ENCODE measurements at regions not wholly inside any gene's neighbourhood (a gene's known extent, or its start where the extent isn't known, plus 50 kb on each side); places are given as distances from the start of the nearest gene placed in this dataset.

DNA sequence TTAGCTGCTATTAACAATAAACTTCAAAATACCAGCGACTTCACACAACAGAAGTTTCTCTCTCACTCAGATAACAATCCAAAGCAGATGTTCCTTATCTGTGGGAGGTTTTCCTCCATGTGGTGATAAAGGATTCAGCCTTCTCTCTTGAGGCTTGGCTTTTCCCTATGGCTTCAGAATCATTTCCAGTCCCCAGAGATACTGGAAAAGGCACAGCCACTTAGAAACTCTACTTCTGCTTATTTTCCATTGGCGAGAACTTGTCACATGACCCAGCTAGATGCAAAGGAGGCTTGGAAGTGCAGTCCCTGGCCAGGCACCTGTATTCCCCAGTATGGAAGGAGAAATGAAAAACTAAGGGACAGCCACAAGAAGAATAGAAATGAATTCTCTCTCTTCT, 344.8 kb downstream of the MTX2 start:
- DNase-seq, result no peak

DNA sequence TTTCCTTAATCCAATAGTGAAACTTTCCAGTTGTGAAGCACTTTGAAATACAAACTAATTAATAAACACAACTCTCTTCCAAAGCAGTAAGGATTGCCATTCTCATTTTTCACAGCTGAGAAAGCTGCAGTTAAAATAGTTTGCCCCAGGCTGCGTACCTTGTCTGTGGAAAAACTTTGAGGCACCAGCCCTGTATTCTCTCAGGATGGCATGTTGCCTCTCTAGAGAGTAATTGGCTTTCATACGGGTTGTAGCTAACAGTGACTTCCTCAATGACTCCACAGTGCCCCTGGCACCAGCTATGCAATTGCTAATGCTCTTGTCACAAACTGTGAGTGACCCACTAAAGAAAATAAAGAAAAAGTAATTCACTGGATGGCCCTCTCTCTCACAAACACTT, 345.7 kb downstream of the MTX2 start:
- DNase-seq, result no peak

DNA sequence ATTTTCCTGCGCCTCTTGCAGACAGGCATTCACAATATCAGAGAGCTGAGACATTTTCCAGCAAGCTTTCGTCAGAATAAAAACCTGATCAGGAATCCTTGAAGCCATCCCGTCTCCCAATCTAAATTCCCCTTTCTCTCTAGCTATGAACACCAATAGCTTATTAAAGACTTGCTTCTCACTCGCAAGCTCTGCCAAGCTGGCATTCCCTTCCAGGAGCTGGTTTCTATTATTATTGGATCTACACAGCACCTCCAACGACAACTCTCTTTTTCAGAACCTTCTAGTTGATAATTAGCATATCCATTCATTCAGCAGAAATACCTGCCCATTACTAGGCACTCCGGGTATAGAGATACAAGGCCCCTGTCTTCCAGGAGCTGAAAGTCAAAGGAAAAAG, 350.3 kb downstream of the MTX2 start:
- DNase-seq, result no peak

DNA sequence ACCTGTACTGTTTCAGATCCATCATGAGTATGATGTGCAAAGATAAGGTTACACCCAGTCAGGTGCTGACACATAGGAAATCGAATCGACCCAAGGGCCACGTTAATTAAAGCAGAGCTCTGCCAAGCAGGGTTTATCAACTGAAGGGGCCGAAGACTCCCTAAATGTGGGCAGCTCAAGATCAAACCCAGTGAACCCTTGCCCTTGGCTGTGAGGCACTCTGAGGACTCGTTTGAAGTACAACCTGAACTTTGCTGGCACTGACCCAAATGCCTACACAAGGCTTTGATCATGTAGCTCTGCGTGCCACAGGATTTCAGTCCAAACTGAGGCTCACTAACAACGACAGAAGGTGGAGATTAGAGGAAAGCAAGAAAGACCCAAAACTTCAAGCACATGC, 352.1 kb downstream of the MTX2 start:
- DNase-seq, result no peak

DNA sequence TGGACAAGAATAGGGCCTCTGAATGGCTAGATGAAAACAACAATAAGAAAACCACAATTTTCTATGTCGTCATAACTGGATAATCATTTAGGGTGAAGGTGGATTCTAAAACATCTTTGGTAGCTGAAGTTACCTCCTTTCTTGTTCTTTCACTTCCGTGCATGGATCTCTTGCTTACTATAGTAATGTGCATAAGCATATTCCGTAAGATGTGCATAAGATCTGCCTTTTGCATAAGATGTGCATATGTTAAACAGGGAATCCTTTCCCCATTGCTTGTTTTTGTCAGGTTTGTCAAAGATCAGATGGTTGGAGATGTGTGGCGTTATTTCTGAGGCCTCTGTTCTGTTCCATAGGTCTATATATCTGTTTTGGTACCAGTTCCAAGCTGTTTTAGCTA, 353.6 kb downstream of the MTX2 start:
- DNase-seq, result no peak

DNA sequence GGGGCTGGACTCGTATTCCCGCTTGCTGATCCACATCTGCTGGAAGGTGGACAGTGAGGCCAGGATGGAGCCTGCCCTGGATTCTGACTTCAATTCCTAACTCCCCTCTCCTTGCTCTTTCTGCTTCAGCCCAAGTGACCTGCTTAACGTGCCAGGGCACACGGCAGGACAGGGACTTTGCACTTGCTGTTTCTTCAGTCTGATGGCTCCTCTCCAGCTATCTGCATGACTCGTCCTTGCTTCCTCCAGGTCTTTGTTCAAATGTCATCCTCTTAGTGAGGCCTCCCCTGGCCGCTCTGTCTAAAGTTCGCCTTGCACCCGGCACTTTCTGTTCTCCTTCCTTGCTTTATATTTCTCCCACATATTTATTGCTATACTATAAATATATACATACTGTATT, 357.6 kb downstream of the MTX2 start:
- DNase-seq, result no peak

DNA sequence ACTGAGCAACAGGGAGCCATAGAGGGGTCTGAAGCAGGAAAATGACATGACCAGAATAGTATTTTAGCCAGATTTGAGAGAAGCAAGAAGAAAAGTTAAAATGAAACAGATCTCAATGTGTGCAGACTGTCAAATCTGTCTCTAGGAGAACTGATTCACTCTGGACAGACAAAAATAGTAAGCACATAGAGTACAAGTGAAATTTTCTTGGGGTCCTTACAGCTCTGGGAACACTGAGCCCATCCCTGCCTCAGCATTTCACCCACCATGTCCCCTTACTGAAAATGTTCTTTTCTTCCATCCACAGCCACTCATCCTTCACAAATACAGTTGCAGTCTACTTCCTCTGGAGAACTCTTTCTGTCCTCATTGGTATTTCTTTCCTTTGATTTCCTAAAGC, 359.2 kb downstream of the MTX2 start:
- no peak for DNase-seq

DNA sequence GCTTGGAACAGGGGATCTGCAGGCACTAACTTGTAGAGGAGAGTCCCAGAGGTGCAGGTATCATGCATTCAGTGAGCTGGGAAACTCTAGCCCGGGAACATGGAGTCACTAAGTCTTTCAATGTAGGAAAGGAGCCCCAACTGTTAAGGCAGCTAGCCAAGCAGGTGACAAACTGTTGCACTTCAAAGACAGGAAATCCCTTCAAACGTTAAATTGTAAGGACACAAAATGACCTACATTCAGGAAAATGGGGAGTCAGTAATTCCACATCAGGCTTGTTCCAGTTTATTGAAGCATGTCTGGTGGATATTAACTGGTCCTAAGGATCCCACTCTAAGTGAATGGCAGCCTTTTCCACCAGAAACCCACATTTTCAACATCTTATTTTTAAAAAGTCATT, 364.5 kb downstream of the MTX2 start:
- no peak for DNase-seq

DNA sequence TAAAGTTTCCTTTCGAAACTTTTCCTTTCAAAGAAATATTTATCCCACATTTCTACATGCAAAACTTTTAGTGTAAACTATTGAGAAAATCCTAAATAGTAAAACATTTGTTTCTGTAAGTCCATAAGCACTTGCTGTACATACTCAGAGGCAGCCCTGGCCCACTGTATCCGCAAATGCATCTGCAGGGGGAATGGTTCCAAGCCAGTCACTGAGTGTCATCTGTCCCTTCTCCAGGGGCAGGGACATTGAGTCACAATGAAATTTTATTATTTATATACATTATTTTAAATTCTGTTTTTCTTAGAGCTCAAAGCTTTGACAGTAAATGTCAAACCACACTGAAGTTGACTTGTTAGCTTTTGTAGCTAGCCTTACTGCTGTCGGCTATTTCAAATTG, 367.2 kb downstream of the MTX2 start:
- DNase-seq, result no peak

DNA sequence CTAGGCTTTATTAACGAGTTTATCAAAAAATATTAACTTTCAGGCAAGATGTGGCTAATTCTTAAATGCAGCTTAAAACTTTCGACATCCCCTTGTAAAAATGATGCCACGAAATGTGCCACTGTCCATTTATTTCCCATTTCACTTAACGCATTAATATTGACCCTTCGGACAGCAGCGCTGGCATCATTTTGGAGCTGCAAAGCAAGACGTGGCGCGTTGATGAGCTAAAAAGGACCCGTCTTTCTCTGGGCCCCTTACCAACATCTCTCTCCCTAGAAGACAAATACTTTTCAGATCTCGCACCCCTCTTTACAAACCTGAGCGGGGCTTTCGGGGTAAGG, 367.9 kb downstream of the MTX2 start:
- DNase-seq, result no peak

DNA sequence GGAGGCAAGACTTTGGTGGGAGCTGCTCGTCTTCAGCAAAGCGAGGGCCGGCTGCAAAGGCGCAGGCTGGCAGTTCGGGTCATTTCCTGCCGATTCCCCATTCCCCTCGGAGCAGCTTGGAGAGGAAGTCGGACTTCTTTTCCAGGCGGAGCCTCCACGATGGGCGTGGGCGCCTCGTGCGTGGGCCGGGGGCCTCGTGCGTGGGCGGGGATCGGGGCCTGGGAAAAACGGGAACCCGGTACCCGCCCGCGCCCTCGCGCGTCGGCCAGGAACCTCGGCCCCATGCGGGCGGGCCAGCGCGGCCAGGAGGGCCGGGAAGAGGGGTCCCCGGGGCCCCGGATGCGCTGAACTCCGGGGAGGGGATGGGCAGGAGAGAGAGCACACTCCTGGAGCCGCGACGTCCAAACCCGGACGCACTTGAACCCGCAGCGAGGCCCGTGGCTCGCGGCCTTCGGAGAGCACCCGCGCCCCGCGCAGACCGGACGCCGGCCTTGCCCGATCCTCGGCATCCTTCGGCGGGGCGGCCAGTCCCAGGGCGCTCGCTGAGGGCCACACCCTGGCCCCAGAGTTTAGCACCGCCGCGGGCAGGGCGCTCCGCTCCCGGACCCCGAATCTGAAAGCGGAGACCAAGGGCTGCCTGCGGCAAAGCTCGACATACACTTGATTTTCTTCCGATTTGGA, 368.4 kb downstream of the MTX2 start:
- DNase-seq, result no peak

DNA sequence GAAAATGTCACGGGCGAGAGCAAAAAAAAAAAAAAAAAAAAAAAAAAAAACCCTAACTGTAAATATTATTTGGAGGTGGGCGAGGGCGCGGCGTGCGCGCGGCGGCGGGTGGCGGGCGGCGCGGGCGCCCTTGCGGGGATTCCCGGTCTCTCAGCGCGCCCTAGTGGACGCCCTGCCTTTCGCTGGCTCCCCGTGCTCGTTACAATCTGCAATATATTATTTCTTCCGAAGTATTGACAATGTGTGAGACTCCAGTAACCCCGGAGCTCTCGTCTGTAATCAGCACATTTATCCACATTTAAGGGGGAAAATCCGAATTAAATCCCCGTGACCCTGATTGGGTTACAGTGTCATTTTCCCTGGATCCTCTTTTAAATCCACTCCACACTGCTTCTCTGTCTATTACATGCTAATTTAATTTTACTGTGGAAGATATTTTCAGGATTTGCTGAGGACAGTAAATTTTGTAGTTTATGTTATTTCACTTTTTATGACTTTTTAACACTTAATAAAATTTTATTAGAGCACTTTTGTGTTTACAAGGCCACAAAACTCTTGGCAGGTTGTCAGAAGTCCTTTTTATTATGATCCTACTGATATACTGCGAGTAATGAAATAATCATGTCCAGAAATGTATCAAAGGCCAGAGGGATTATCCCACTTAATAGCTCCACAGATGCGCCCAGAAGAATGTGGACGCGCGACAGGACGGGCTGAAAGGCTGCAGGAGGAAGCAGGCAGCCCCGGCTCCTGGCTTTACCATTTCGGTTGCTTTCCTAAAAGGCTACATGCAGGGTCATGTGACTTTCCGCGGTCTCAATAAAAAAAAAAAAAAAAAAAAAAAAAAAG, 369.1 kb downstream of the MTX2 start:
- DNase-seq, result peak; percentile 38 to 53

DNA sequence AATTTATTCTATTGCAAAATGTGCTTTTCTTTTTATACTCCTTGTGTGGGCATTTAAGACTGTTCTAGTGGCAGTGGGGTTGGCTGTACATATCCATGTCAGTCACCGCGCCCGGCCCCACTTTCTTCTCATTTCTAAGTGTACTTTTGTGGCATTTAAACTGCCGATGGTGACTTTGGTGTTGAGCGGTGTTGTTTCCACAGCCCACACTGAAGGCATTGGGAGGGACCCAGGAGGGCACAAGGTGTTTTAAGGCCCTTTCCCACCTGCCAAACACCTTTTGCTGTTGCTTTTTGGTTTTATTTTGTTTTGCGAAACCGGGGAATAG, 369.7 kb downstream of the MTX2 start:
- DNase-seq, result no peak

DNA sequence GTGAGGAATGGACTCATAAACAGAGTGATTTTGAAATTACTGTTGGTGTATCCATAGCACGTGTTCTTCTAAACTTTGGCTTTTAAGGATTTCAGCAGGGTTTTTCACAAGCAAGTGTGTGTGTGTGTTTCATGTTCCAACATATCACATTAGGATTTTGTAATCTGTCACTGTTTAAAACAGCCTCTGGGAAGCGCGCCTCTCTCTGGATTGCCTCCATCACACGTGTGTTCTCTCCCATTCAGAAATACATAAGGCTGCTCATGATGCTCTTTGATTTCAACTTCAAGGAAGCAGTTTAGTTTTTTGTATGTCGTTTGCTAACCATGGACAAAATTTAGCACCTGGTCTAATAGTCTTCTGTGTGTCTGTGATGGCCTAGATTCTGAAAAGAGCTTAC, 370.4 kb downstream of the MTX2 start:
- DNase-seq, result no peak

DNA sequence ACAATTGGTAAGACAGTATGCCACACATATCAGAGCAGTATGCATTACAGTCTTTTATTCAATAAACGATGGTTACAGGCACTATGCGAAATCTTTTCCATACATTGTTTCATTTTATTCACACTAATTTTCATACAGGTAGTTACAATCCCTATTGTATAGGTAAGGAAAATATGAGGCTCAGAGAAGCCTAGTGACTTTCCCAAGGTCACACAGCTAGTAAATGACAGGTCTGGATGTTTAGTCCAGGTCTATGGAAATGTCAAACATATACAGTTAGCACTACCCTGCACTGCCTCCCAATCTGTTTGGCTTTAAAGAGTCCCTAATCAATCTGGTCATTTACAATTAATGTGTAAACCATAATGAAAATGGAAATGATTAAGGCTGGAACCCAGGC, 372.2 kb downstream of the MTX2 start:
- no peak for DNase-seq

DNA sequence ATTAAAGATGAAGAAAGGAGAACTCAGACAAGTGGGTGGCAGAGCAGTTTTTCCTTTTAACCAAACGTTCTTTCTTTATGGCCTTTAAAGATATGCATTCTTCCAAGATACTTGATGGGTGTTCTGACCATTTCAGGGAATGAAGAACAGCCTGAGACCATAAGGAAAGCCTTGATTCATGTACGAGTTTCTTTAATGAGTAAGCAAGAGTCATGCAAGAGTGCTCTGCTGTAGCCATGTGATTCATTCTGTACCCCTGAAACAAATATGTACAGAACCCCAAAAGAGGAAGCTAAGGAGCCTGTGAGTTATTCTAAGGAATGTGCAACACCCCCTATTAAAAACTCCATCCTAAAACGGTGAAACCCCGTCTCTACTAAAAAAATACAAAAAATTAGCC, 372.8 kb downstream of the MTX2 start:
- DNase-seq, result no peak

DNA sequence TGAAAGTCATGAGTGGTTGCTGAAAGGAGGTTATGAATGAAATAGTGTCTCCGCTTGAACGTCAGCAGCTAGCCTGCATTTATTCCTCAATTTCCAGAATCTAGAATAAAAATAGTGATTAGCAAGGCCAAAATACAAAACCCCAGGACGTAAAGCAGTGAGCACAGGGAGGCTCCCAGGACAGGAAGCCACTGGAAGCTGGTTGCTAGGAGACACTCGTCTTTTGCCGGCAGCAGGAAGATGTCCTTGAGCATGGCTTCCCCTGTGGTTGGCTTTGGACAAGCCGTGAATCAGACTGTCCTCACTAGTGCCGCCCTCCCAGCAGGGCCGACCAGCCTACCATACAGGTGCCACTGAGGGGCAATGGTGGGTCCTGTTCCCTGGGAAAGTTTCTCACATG, 374.4 kb downstream of the MTX2 start:
- no peak for DNase-seq

DNA sequence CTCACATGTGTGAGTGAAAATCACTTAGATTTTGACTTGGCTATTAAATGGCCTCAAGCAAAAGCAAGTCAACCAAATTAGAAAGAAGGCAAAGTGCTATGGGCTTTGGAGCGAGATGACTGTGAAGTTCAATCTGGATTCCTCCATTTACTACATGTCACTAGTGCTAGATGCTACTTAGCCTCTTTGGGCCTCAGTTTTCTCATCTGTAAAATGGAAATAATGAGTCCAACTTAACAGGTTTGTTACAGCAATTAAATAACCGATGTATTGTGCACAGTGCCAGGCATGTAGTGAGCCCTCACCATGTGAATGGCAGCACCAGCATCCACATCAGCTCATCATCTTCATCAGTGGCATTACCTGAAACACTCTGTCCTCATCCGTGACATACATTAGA, 376.3 kb downstream of the MTX2 start:
- no peak for DNase-seq

DNA sequence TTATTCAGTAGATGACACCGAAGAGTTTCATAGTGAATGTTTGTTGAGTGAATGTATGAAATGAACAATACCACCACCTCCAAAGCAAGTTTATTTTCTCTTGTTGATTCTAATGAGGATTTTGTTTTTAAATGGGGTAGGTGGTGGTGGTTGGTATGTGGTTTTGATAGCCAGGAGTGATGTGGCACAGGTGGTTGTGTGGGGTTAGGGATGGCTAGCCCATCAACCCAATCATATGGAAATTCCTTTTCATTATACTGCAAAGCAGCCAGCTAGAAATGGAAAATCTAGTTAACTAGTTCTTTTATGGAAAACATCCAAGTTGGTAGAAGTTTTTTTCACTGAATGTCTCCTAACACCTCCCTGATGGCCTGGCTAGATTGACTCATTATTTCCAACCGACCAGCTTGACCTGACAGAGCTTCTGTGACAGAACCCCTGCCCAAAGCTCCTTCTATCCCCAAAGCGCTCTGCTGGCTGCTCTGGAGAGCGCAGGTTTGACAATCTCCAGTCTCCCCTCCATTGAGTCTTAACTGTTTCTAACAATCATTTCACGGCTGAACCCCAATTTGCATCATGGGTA, 376.9 kb downstream of the MTX2 start:
- DNase-seq, result no peak

DNA sequence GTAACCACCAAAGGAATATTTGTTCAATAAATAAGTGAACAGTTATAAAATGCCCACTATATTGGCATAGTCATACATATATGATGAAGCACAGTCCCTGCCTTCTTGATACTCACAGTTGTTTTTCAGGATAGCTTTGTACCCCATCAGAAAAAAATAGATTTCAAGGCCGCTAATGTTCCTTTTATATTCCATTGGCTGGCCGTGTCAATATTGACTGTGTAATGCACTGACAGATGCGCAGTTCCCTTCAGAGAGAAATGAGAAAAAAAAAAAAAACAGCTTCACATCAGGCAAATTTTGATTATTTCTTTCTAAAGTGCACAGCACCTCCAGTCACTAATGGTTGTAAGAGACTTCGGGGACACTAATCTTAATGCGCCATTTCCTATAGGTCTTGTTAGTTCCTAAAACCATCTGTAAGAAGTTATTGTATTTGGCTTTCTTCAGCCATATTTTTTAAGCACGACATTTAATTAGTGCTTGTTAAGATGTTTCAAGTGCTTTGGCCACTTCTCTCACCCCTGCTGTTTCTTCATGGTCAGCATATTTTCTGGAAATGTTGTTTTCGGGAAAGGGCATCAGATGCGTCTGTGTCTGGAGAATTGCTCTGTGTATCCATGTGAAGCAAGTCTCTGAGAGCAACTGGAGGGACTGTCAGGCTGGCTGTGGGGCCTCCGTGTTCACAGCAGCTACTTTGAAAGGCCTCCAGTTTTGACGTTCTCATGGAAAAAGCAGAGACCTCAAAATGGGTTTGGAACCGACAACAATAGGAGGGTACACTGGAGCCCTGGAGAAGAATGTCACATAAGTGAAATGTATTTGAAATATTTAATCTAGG, 378.3 kb downstream of the MTX2 start:
- no peak for DNase-seq

DNA sequence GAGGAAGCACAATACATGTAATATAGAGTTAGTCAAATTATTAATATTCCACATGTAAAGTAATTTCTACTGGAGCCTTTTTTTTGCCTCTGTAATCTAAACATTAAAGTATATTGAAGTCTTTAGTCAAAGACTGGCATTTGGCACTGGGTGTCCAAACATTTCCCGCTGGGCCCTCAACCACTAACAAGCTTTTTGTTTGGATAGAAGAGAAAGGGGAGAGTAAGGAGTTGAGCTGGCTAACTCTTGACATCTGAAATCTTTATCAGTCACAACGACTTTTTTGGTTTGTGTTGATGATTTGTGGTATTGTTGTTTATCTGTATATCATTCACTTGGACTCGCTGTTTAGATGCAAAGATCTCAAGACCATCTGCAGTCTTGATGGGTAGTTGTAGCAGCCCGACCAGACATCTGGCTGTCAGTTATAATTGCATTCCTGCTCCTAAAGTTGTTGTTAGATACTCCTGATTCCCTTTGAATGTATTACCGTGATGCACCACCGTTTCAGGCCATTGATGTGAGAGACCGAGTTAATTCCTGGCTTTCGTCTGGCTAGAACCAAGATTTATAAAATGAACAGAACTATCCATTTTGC, 379.6 kb downstream of the MTX2 start:
- no peak for DNase-seq

DNA sequence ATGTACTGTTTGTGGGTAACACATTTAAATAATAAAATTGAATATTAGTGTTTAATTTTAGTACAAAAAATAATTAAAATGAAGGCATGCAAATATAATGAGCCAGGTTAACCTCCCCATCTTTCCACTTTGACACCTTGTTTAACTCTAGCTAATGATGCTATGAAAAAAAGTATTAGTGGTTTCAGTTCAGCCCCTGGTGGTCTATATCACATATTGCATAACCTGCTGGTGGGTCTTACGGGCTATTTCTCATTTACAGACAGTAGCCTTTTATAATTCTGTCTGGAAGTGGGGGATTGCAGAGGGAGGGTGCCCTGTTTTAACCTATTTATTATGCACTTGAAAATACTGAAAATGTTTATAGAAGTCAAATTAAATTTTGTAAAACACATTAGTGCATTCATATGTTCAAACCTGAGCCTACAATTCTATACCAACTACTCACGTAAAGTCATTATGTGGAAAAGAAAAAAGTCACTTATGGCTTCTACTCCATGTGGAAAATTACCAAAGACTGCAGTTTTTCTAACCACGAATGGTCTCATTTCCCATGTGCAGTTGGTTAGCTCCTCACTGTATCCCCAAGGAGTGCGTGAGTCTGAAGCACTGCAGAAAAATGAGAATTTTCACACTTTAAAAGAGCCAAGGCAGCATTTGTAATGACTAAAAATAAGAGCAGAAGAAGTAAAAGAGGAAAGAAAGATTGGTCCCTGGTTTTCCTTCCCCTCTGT, 381.0 kb downstream of the MTX2 start:
- DNase-seq, result no peak

Measured in CD4-positive, alpha-beta T cell treated with Interleukin-4 for 1 hour (primary cell).